ENCODE measurements at regions not wholly inside any gene's neighbourhood (a gene's known extent, or its start where the extent isn't known, plus 50 kb on each side); places are given as distances from the start of the nearest gene placed in this dataset.

- ATAC-seq: no peak
- WGBS, 2 donors: 71 to 79% methylated on average over 1 of the region's 1 CpG
- Histone ChIP-seq H3K9me3 (no peaks in the 10 kb centered on the region), H3K4me1 (no peaks in the 10 kb centered on the region), H3K36me3 (no peaks in the 10 kb centered on the region), H3K27me3 (peaks cover 0 to 8% (median 0%) of the 10 kb centered on the region in 7 donors), H3K4me3 (no peak overlapping the region), H3K27ac (no peak overlapping the region)
- TF ChIP-seq, protein P1, sequence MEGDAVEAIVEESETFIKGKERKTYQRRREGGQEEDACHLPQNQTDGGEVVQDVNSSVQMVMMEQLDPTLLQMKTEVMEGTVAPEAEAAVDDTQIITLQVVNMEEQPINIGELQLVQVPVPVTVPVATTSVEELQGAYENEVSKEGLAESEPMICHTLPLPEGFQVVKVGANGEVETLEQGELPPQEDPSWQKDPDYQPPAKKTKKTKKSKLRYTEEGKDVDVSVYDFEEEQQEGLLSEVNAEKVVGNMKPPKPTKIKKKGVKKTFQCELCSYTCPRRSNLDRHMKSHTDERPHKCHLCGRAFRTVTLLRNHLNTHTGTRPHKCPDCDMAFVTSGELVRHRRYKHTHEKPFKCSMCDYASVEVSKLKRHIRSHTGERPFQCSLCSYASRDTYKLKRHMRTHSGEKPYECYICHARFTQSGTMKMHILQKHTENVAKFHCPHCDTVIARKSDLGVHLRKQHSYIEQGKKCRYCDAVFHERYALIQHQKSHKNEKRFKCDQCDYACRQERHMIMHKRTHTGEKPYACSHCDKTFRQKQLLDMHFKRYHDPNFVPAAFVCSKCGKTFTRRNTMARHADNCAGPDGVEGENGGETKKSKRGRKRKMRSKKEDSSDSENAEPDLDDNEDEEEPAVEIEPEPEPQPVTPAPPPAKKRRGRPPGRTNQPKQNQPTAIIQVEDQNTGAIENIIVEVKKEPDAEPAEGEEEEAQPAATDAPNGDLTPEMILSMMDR (IDR thresholded peaks at IDR 0.05): no peak
- intact Hi-C loops (cut with DNase I): no loop called here
- no peak for DNase-seq
Observed at GRCh38 chr4:182179751-182180150, 63.5 kb upstream of the TENM3 start.

DNA sequence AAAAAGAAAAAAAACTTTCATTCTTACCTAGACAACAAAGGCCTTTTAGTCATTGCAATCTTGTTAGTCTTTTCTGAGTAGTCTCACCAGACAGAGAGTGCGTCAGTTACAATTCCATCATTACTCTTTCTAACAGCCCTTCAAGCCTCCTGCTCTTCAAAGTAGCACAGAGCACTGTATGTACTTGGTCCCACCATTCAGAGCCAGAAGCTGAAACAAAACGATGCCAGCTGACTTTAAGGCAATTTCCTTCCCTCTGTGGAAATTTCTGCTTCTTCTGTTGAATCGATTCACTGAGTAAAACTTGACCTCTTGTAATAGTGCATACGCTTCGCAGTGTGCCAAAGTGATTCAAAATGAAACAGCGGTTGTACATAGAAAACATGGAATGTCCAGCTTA lies 57.7 kb upstream of the TENM3 start:
- Histone ChIP-seq H3K36me3 (no peaks in the 10 kb centered on the region), H3K27ac (no peak overlapping the region), H3K4me1 (no peaks in the 10 kb centered on the region), H3K9me3 (no peaks in the 10 kb centered on the region), H3K4me3 (no peak overlapping the region), H3K27me3 (peaks cover 0 to 4% (median 0%) of the 10 kb centered on the region in 7 donors)
- intact Hi-C loops (cut with DNase I): no loop called here
- DNase-seq (no peak), ATAC-seq (no peak)
- WGBS, 2 donors: 85 to 87% methylated on average over 6 of the region's 6 CpGs
- TF ChIP-seq, protein P1 (IDR thresholded peaks at IDR 0.05): no peak

DNA sequence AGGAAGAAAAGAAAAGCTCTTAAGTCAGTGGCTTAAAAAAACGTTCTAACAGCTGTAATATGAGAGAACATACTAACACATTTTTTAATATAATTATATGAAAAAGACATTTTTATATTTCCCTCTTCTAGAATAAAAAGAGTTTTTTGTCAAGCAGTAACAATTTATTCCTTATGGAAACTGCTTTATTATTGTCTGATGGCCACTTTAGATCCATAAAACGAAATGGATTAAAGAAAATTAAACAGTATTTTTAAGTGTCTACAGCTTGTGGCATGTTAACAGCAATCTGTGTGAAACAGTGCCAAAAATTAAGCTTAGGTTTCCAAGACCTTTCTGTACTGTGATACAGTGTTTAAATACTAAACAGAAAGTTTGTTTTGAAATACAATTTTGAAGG lies 55.5 kb upstream of the TENM3 start:
- H3K27me3 ChIP-seq: peaks cover 0 to 4% (median 0%) of the 10 kb centered on the region in 7 donors
- no peaks in the 10 kb centered on the region for H3K4me1 ChIP-seq
- TF ChIP-seq, protein P1 (IDR thresholded peaks at IDR 0.05): no peak
- ATAC-seq: no peak
- intact Hi-C loops (cut with DNase I): no loop called here
- no peaks in the 10 kb centered on the region for H3K36me3 ChIP-seq
- H3K27ac ChIP-seq: no peak overlapping the region
- DNase-seq: no peak
- WGBS, 2 donors: 47 to 52% methylated on average over 2 of the region's 2 CpGs
- no peak overlapping the region for H3K4me3 ChIP-seq
- no peaks in the 10 kb centered on the region for H3K9me3 ChIP-seq

DNA sequence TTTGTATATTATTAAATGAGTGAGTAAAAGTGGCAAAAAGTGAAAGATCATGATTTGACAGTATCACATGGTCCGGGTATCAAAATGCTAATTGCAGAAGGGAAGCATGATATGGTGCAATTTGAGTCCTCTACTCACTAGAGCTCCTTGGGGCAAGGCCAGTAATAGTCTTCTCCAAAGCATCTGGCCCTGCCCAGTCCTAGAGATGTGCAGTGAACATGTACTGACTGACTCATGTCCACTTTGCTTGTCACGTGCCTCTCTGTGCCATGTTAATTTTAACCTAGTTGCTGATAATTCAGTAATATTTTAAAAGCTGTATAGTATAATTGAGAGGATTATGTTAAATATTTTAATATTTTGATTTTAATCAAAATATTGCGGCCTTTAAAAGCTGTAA lies 54.6 kb upstream of the TENM3 start:
- WGBS, 2 donors: 86 to 91% methylated on average over 3 of the region's 3 CpGs
- Histone ChIP-seq H3K4me1 (no peaks in the 10 kb centered on the region), H3K27me3 (peaks cover 0 to 4% (median 0%) of the 10 kb centered on the region in 7 donors), H3K27ac (no peak overlapping the region), H3K36me3 (no peaks in the 10 kb centered on the region), H3K4me3 (no peak overlapping the region), H3K9me3 (no peaks in the 10 kb centered on the region)
- ATAC-seq (no peak), DNase-seq (no peak)
- intact Hi-C loops (cut with DNase I): no loop called here
- TF ChIP-seq, protein P1 (IDR thresholded peaks at IDR 0.05): no peak
